ENCODE measurements at regions not wholly inside any gene's neighbourhood (a gene's known extent, or its start where the extent isn't known, plus 50 kb on each side); places are given as distances from the start of the nearest gene placed in this dataset.

- Mint-ChIP-seq H3K9me3 (peaks cover 0 to 9% of the 10 kb centered on the region in 2 donors), H3K27me3 (no peaks in the 10 kb centered on the region), H3K27ac (no peak overlapping the region), H3K4me1 (peaks cover 26% of the 10 kb centered on the region), H3K4me3 (no peak overlapping the region)
- DNase-seq (no peak), ATAC-seq (no peak)
Measured at GRCh38 chr2:161102770-161103450, 57.3 kb upstream of the TANK start.

GRCh38 chr2:161103451-161103831, 56.8 kb upstream of the TANK start:
- Mint-ChIP-seq H3K27ac (no peak overlapping the region), H3K27me3 (no peaks in the 10 kb centered on the region), H3K4me3 (no peak overlapping the region), H3K9me3 (peaks cover 0 to 4% of the 10 kb centered on the region in 2 donors), H3K4me1 (peaks cover 26% of the 10 kb centered on the region)
- DNase-seq (no peak), ATAC-seq (no peak)

GRCh38 chr2:161104054-161104553, 56.1 kb upstream of the TANK start:
- peak overlapping the region; percentile 62 to 65 for H3K4me3 Mint-ChIP-seq
- no peaks in the 10 kb centered on the region for H3K9me3 Mint-ChIP-seq
- no peaks in the 10 kb centered on the region for H3K27me3 Mint-ChIP-seq
- H3K27ac Mint-ChIP-seq, result no peak overlapping the region
- peaks cover 26% of the 10 kb centered on the region for H3K4me1 Mint-ChIP-seq
- peak; percentile 93 for ATAC-seq
- DNase-seq, result peak in 1 of 2 donors; percentile 18

- DNase-seq (no peak), ATAC-seq (no peak)
- no peaks in the 10 kb centered on the region for H3K9me3 Mint-ChIP-seq
- no peak overlapping the region for H3K4me3 Mint-ChIP-seq
- H3K27me3 Mint-ChIP-seq, result no peaks in the 10 kb centered on the region
- peaks cover 26% of the 10 kb centered on the region for H3K4me1 Mint-ChIP-seq
- H3K27ac Mint-ChIP-seq, result no peak overlapping the region
Measured at GRCh38 chr2:161107265-161107664, 53.0 kb upstream of the TANK start.
